Ovary (tissue), 7 donors: ENCODE measurements at regions not wholly inside any gene's neighbourhood (a gene's known extent, or its start where the extent isn't known, plus 50 kb on each side); places are given as distances from the start of the nearest gene placed in this dataset.

Experiments
- DNase-seq, 5 donors: peaks; one replicate each; pipeline ENCODE4 v3.0.0-alpha.2; 2019 to 2020
- H3K27ac ChIP-seq, 2 donors: fragments of 200-600 bp; one replicate each; pipeline versions ENCODE4 v1.5.1 to v1.8.0; 2019 to 2022
- H3K27me3 ChIP-seq: fragments of 200-600 bp; one replicate; pipeline ENCODE4 v1.8.0; 2022
- H3K36me3 ChIP-seq: fragments of 200-600 bp; sonication (generic); one replicate; pipeline ENCODE4 v1.5.1; 2019
- H3K4me1 ChIP-seq: one replicate; pipeline ENCODE4 v1.8.1; 2013; ENCODE audit warnings: mild to moderate bottlenecking, moderate library complexity; ENCODE audit not compliant: insufficient read depth
- H3K4me3 ChIP-seq: fragments of 200-600 bp; sonication (generic); one replicate; pipeline ENCODE4 v1.5.1; 2017
- H3K9me3 ChIP-seq, 2 donors: fragments of 200-600 bp in 1 of 2; sonication (generic) in 1 of 2; one replicate each; pipeline versions ENCODE4 v1.5.1 to v1.8.1; 2013 to 2019; ENCODE audit warnings: mild to moderate bottlenecking in 1 of 2, moderate library complexity in 1 of 2
- EP300 ChIP-seq: sonication (generic); formaldehyde crosslinking; IDR thresholded peaks from one replicate; pipeline ENCODE4 v1.6.1; 2017; ENCODE audit warnings: antibody characterized with exemption
- POLR2A ChIP-seq: fragments of 450-650 bp; IDR thresholded peaks from one replicate; pipeline ENCODE4 v1.6.1; 2017; ENCODE audit warnings: antibody characterized with exemption, mild to moderate bottlenecking, moderate library complexity
- WGBS, 3 donors: extraction: QIAGEN DNeasy Blood & Tissue Kit in 1 of 3; methylation state at CpG; one replicate each; pipeline versions ENCODE4 v1.1.5 to v1.1.7; 2013 to 2017; 5-methylcytosine and 5-hydroxymethylcytosine counted together
- intact Hi-C, 4 donors: fragments of 100-400 bp; cut with DNase I; formaldehyde crosslinking; loops; one replicate each; pipeline versions ENCODE4 v1.11.0 to v1.15.1; 2022 to 2023
- TF ChIP-seq, protein P1 (sequence below), 3 donors: fragments of 450-650 bp in 2 of 3; fragments of 200-600 bp in 1 of 3; IDR thresholded peaks; one replicate each; pipeline versions ENCODE4 v1.5.1 to v1.8.0; 2016 to 2022; ENCODE audit warnings: antibody characterized with exemption in 3 of 3, mild to moderate bottlenecking in 1 of 3
- donor health status: DM: no; HTN: no; CAD: no; lungs with moderate emphysema.
- donor health status: DM: no; HTN: no; CAD: no.
- donor health status: Bipolar disorder and iron deficiency.
- donor health status: DM: no; HTN: no; CAD: no.
- donor health status: DM: yes; HTN: yes; CAD: no.

DNA sequence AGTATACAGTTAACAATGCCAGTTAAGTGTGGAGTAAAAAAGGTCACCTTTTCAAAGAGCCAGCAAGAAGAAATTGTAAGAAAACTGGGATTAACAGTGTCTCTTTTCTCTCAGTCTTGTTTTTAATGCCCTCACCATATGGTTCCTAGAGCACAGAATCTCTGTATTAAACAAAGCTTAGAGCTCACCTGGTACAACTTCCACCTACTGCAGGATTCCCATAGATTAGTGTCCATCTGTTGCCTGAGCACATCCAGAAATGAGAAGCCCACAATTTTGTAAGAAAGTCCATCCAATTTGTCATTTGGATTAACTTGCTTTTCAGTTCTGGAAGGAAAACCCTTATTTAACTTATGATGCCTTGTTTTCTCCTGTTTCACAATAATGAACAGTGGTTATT is 1037.1 kb downstream of the STPG2 start:
- intact Hi-C loops = no loop called here
- no peak for TF ChIP-seq EP300
- no peak for TF ChIP-seq POLR2A
- Histone ChIP-seq H3K27me3 (no peaks in the 10 kb centered on the region), H3K36me3 (no peaks in the 10 kb centered on the region), H3K9me3 (no peaks in the 10 kb centered on the region), H3K4me1 (no peaks in the 10 kb centered on the region), H3K27ac (no peak overlapping the region), H3K4me3 (no peak overlapping the region)
- no peak for DNase-seq

DNA sequence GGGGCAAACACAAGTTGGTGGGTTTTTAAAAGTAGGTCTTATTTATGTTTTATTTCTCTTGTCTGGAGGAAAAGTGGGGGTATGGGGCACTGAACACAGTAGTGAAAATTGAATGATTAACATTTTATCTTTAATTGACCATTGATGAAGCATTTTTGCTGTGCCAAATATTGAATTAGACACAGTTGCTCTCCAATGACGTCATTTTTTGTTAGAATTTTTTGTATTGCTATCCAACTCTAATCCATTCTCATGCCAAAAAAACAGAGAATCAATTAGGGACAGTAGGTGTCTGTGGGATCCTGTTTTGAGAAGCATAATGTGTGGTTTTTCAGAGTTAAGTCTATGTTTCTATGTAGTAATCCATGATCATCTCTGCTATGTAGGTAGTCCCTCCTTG is 1032.8 kb downstream of the STPG2 start:
- Histone ChIP-seq H3K27me3 (no peaks in the 10 kb centered on the region), H3K4me1 (no peaks in the 10 kb centered on the region), H3K4me3 (no peak overlapping the region), H3K36me3 (no peaks in the 10 kb centered on the region), H3K27ac (no peak overlapping the region), H3K9me3 (no peaks in the 10 kb centered on the region)
- WGBS, 3 donors = 77 to 78% (median 77%) methylated on average over 1 of the region's 1 CpG
- DNase-seq = no peak
- TF ChIP-seq POLR2A (no peak), EP300 (no peak)
- TF ChIP-seq, protein P1, sequence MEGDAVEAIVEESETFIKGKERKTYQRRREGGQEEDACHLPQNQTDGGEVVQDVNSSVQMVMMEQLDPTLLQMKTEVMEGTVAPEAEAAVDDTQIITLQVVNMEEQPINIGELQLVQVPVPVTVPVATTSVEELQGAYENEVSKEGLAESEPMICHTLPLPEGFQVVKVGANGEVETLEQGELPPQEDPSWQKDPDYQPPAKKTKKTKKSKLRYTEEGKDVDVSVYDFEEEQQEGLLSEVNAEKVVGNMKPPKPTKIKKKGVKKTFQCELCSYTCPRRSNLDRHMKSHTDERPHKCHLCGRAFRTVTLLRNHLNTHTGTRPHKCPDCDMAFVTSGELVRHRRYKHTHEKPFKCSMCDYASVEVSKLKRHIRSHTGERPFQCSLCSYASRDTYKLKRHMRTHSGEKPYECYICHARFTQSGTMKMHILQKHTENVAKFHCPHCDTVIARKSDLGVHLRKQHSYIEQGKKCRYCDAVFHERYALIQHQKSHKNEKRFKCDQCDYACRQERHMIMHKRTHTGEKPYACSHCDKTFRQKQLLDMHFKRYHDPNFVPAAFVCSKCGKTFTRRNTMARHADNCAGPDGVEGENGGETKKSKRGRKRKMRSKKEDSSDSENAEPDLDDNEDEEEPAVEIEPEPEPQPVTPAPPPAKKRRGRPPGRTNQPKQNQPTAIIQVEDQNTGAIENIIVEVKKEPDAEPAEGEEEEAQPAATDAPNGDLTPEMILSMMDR (IDR thresholded peaks at IDR 0.05) = no peak
- intact Hi-C loops = no loop called here

DNA sequence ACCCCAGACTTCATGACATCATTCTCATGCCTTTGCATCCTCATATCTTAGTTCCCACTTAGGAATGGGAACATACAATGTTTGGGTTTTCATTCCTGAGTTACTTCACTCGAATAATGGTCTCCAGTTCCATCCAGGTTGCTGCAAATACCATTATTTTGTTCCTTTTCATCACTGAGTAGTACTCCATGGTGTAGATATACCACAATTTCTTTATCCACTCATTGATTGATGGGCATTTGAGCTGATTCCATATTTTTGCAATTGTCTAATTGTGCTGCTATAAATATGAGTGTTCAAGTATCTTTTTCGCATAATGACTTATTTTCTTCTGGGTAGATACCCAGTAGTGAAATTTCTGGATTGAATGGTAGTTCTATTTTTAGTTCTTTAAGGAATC is 1026.8 kb downstream of the STPG2 start:
- no peaks in the 10 kb centered on the region for H3K9me3 ChIP-seq
- DNase-seq = no peak
- H3K27me3 ChIP-seq = no peaks in the 10 kb centered on the region
- H3K4me3 ChIP-seq = no peak overlapping the region
- no peaks in the 10 kb centered on the region for H3K36me3 ChIP-seq
- 60 to 71% (median 65%) methylated on average over 2 of the region's 2 CpGs for WGBS, 3 donors
- TF ChIP-seq EP300 (no peak), POLR2A (no peak)
- TF ChIP-seq, protein P1 (IDR thresholded peaks at IDR 0.05) = no peak
- H3K4me1 ChIP-seq = no peaks in the 10 kb centered on the region
- H3K27ac ChIP-seq = no peak overlapping the region
- intact Hi-C loops = no loop called here

DNA sequence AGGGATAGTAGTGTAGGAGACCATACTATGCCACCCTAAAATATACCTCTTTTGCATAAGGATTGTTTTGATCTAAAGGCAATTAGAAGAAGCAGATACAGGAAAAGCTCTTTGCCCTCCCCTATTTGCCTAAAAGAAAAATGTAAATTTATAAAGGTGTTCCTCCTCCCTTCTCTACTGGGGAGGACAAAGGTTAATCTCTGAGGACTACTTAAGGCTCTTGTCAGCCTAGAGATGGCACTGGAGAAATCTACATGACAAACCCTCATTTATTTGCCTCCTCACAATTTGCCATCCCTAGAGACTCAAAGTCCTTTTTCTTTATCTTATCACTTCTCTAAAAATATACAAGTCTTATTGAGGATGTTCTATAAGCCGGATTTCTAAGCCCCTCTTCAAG is 1021.8 kb downstream of the STPG2 start:
- no peaks in the 10 kb centered on the region for H3K27me3 ChIP-seq
- DNase-seq = no peak
- TF ChIP-seq EP300 (no peak), POLR2A (no peak)
- TF ChIP-seq, protein P1 (IDR thresholded peaks at IDR 0.05) = no peak
- no peak overlapping the region for H3K4me3 ChIP-seq
- no peaks in the 10 kb centered on the region for H3K9me3 ChIP-seq
- H3K4me1 ChIP-seq = no peaks in the 10 kb centered on the region
- H3K36me3 ChIP-seq = no peaks in the 10 kb centered on the region
- no peak overlapping the region for H3K27ac ChIP-seq
- 61 to 78% (median 66%) methylated on average over 1 of the region's 1 CpG for WGBS, 3 donors
- intact Hi-C loops = no loop called here

DNA sequence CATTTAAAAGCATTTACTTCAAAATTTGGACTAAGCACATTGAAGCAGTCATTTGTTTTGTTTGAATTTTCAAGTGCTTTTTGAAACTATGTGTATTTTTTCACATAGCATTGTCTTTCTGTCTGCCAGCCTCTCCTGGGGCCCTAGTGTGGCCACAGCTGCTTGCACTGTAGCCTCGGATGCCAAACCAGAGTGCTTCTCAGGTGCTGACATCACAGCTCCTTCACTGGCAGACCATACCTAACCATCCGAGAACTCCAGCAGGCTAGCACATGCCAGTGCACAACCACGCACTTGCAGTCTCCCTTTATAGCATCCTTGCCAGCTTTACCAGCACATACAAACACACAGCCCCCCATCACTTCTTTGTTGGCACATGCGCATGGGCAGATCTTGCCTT is 1019.7 kb downstream of the STPG2 start:
- H3K4me3 ChIP-seq = no peak overlapping the region

More for the DNA sequence above, 1019.7 kb downstream of the STPG2 start:
- intact Hi-C loops = no loop called here
- no peaks in the 10 kb centered on the region for H3K36me3 ChIP-seq
- H3K27ac ChIP-seq = no peak overlapping the region
- no peaks in the 10 kb centered on the region for H3K27me3 ChIP-seq
- no peak for DNase-seq
- no peak for TF ChIP-seq POLR2A
- TF ChIP-seq, protein P1 (IDR thresholded peaks at IDR 0.05) = no peak
- TF ChIP-seq EP300 = no peak
- WGBS, 3 donors = 77 to 89% (median 85%) methylated on average over 4 of the region's 4 CpGs
- H3K4me1 ChIP-seq = no peaks in the 10 kb centered on the region
- no peaks in the 10 kb centered on the region for H3K9me3 ChIP-seq
